Ectodermal cell (in vitro differentiated cells): ENCODE measurements at regions not wholly inside any gene's neighbourhood (a gene's known extent, or its start where the extent isn't known, plus 50 kb on each side); places are given as distances from the start of the nearest gene placed in this dataset.

Experiments
- H3K27ac ChIP-seq: 2 replicates; pipeline ENCODE4 v1.7.0; 2013; ENCODE audit warnings: mild to moderate bottlenecking, low read depth, low read length; ENCODE audit not compliant: insufficient read depth, poor library complexity, severe bottlenecking
- H3K27me3 ChIP-seq: 2 replicates; pipeline ENCODE4 v1.7.0; 2013; ENCODE audit warnings: mild to moderate bottlenecking, low read length; ENCODE audit not compliant: insufficient read depth, control insufficient read depth, poor library complexity, severe bottlenecking
- H3K36me3 ChIP-seq: one replicate; pipeline ENCODE4 v1.7.0; 2013; ENCODE audit warnings: low read length; ENCODE audit not compliant: control insufficient read depth, insufficient read depth
- H3K4me1 ChIP-seq: one replicate; pipeline ENCODE4 v1.7.0; 2013; ENCODE audit warnings: low read length; ENCODE audit not compliant: control insufficient read depth, insufficient read depth
- H3K4me3 ChIP-seq: 2 replicates; pipeline ENCODE4 v1.7.0; 2013; ENCODE audit warnings: low read depth, low read length, control low read depth; ENCODE audit not compliant: insufficient read depth
- H3K9me3 ChIP-seq: 2 replicates; pipeline ENCODE4 v1.7.0; 2013; ENCODE audit warnings: mild to moderate bottlenecking, low read length, moderate library complexity; ENCODE audit not compliant: control insufficient read depth
- WGBS, 2 experiments: methylation state at CpG; one replicate each; pipeline ENCODE4 v1.1.7; 2013; ENCODE audit warnings: missing lambda C conversion rate in 2 of 2; 5-methylcytosine and 5-hydroxymethylcytosine counted together

DNA sequence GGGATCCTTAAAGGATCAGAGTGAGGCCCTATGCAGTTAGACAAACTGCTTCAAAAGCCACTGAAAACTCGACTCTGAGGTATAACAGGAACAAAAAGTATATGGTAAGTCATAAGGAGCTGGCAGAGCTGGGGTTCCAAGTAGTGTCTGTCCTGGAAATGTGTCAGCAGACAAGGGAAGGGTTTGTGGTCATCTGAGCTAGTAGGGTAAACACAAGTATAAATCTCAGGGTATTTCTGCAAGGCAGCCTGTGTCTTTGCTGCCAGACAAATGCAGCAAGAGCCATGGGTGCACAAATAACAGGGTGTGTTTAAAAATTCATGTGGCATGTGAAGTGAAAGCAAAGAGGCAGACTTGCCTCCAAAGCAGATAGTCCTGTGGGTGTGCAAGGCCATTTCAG lies 759.0 kb upstream of the ADAMTS5 start:
- H3K9me3 ChIP-seq, result no peaks in the 10 kb centered on the region
- no peaks in the 10 kb centered on the region for H3K4me1 ChIP-seq
- H3K27ac ChIP-seq, result no peak overlapping the region
- no peaks in the 10 kb centered on the region for H3K27me3 ChIP-seq
- H3K4me3 ChIP-seq, result no peak overlapping the region
- 84 to 91% methylated on average over 1 of the region's 1 CpG for WGBS, 2 experiments
- no peaks in the 10 kb centered on the region for H3K36me3 ChIP-seq

DNA sequence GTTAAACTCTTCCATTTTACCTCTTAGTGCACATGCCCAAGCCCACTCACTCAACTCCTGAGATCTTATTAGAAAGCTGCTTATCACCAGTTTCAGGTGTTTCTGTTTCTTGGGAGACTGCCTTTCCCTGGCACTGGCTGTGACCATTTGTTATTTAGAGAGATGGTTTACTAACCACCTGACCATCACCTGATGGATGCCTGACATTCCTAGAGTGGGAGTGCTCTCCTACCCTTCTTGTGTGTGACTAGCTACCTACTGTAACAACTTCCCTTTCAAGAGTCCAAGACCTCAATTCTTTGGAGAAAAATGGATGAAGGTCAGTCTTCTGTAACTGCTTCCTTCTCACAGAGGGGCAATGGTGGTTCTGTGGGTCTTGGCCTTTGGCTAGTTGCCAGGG lies 755.2 kb upstream of the ADAMTS5 start:
- H3K27me3 ChIP-seq, result no peaks in the 10 kb centered on the region

DNA sequence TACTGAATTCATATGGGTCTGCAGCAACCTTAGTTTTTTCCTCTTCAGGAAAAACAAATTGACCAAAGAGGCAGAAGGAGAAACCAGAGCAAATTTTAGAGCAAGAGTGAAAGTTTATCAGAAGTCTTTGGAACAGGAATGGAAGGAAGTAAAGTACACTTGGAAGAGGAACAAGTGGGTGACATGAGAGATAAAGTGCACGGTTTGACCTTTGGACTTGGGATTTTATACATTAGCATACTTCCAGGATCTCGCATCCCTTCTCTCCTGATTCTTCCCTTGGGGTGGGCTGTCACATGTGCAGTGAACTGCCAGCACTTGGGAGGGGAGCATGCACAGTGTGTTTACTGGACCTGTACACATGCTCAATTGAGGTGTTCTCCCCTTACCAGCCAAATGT lies 754.8 kb upstream of the ADAMTS5 start:
- WGBS, 2 experiments, result 93% methylated on average over 2 of the region's 2 CpGs
- Histone ChIP-seq H3K9me3 (no peaks in the 10 kb centered on the region), H3K27me3 (no peaks in the 10 kb centered on the region), H3K36me3 (no peaks in the 10 kb centered on the region), H3K4me1 (no peaks in the 10 kb centered on the region), H3K27ac (no peak overlapping the region), H3K4me3 (no peak overlapping the region)

More for the DNA sequence above, 755.2 kb upstream of the ADAMTS5 start:
- Histone ChIP-seq H3K27ac (no peak overlapping the region), H3K4me1 (no peaks in the 10 kb centered on the region), H3K4me3 (no peak overlapping the region), H3K36me3 (no peaks in the 10 kb centered on the region), H3K9me3 (no peaks in the 10 kb centered on the region)

GRCh38 chr21:27719226-27719625 lies 752.3 kb upstream of the ADAMTS5 start:
- H3K27ac ChIP-seq, result no peak overlapping the region
- WGBS, 2 experiments, result 91 to 92% methylated on average over 4 of the region's 4 CpGs
- H3K36me3 ChIP-seq, result no peaks in the 10 kb centered on the region
- H3K9me3 ChIP-seq, result no peaks in the 10 kb centered on the region
- no peak overlapping the region for H3K4me3 ChIP-seq
- no peaks in the 10 kb centered on the region for H3K4me1 ChIP-seq
- no peaks in the 10 kb centered on the region for H3K27me3 ChIP-seq

DNA sequence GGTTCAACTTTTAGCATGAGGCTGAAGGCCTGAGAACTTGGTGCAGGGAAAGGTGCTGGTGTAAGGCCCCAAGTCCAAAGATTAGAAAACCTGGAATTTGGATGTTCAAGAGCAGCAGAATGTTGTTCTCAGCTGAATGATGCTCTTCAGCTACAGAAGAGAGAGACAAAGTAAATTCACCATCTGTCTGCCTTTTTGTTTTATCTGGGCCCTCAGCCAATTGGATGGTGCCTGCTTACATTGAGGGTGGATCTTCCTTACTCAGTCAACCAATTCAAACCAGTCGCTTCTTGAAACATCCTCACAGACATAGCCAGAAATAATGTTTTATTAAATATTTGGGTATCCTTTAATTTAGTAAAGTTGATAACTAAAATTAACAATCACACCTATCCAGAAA lies 748.2 kb upstream of the ADAMTS5 start:
- Histone ChIP-seq H3K9me3 (no peaks in the 10 kb centered on the region), H3K36me3 (no peaks in the 10 kb centered on the region), H3K27ac (no peak overlapping the region), H3K27me3 (no peaks in the 10 kb centered on the region), H3K4me1 (no peaks in the 10 kb centered on the region), H3K4me3 (no peak overlapping the region)
- WGBS, 2 experiments, result 100% methylated on average over 1 of the region's 1 CpG; no CpG with 5 or more reads in 1 of the 2 experiments

GRCh38 chr21:27713154-27714109 lies 746.5 kb upstream of the ADAMTS5 start:
- Histone ChIP-seq H3K4me3 (no peak overlapping the region), H3K27ac (no peak overlapping the region), H3K4me1 (no peaks in the 10 kb centered on the region), H3K9me3 (no peaks in the 10 kb centered on the region), H3K36me3 (no peaks in the 10 kb centered on the region), H3K27me3 (no peaks in the 10 kb centered on the region)
- 88 to 89% methylated on average over 7 of the region's 7 CpGs for WGBS, 2 experiments

GRCh38 chr21:27704567-27705166 lies 737.8 kb upstream of the ADAMTS5 start:
- no peak overlapping the region for H3K4me3 ChIP-seq
- H3K36me3 ChIP-seq, result no peaks in the 10 kb centered on the region
- no peaks in the 10 kb centered on the region for H3K27me3 ChIP-seq
- WGBS, 2 experiments, result 89 to 100% methylated on average over 4 to 6 of the region's 8 CpGs
- no peaks in the 10 kb centered on the region for H3K4me1 ChIP-seq
- no peaks in the 10 kb centered on the region for H3K9me3 ChIP-seq
- H3K27ac ChIP-seq, result no peak overlapping the region

- Histone ChIP-seq H3K36me3 (no peaks in the 10 kb centered on the region), H3K27me3 (no peaks in the 10 kb centered on the region), H3K4me3 (no peak overlapping the region), H3K4me1 (no peaks in the 10 kb centered on the region), H3K9me3 (no peaks in the 10 kb centered on the region), H3K27ac (no peak overlapping the region)
- WGBS, 2 experiments, result 89 to 94% methylated on average over 4 of the region's 4 CpGs
These were observed 736.9 kb upstream of the ADAMTS5 start for GRCh38 chr21:27703791-27704190.

DNA sequence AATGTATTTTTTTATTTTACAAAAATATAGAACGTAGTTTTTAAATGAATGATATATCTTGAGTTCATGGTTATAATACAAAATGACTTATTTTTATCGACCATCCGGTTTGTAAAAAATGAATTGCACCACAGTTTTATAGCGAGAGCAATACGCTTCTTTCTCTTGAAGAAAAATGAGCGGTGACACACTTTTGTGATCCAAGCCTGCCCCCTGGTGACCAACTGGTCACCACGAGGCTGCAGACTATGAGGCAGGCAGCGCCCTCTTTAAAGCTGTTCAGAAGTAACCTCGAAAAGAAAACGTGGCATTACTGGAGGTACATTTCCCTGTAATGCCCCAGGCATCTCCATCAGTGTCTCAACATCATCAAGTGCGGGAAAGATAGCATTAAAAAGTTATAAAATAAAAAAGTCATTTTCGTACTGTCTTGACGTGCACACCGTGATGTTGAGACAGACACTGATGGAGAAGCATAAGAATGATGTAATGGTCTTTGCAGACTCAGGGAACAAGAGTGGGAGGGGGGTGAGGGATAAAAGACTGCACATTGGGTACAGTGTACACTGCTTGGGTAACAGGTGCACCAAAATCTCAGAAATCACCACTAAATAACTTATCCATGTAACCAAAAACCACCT lies 734.2 kb upstream of the ADAMTS5 start:
- Histone ChIP-seq H3K4me1 (no peaks in the 10 kb centered on the region), H3K36me3 (no peaks in the 10 kb centered on the region), H3K27ac (no peak overlapping the region), H3K4me3 (no peak overlapping the region), H3K9me3 (no peaks in the 10 kb centered on the region), H3K27me3 (no peaks in the 10 kb centered on the region)
- WGBS, 2 experiments, result 25 to 26% methylated on average over 12 to 13 of the region's 14 CpGs

DNA sequence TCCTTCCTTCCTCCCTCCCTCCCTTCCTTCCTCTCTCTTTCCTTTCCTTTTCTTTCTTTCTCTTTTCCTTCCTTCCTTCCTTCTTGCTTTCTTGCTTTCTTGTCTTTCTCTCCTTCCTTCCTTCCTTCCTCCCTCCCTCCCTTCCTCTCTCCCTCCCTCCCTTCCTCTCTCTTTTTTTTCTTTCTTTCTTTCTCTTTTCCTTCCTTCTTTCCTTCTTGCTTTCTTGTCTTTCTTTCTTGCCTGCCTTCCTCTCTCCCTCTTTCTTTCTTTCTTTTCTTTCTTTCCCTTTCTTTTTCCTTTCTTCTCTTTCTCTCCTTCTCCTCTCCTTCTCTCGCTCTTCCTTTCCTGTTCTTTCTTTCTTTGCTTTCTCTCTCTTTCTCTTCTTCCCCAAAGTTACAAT lies 728.4 kb upstream of the ADAMTS5 start:
- no peak overlapping the region for H3K4me3 ChIP-seq
- H3K9me3 ChIP-seq, result no peaks in the 10 kb centered on the region
- WGBS, 2 experiments, result 83 to 94% methylated on average over 1 of the region's 1 CpG
- no peak overlapping the region for H3K27ac ChIP-seq
- H3K36me3 ChIP-seq, result no peaks in the 10 kb centered on the region
- no peaks in the 10 kb centered on the region for H3K4me1 ChIP-seq
- H3K27me3 ChIP-seq, result no peaks in the 10 kb centered on the region
